A549 (cell line): ENCODE measurements at regions not wholly inside any gene's neighbourhood (a gene's known extent, or its start where the extent isn't known, plus 50 kb on each side); places are given as distances from the start of the nearest gene placed in this dataset.

Experiments
- ATAC-seq, 2 experiments: fragments of 200-7000 bp in 1 of 2; fragments of >200 bp in 1 of 2; cut with Nextera tagmentation in 1 of 2; cut with Tn5 transposase in 1 of 2; 3 replicates each; pipeline versions ENCODE4 v1.8.0 to v1.9.1; 2018 to 2020; ENCODE audit warnings: mild to moderate bottlenecking in 1 of 2, moderate library complexity in 1 of 2
- CTCF ChIA-PET: fragments of 300-600 bp; sonication (Branson Sonifier 250); formaldehyde crosslinking; extraction: SDS; loops from one replicate; lab custom pipeline; 2021; ENCODE audit warnings: antibody characterized with exemption, inconsistent platforms; lab: Yijun Ruan, JAX
- POLR2A ChIA-PET: fragments of 350-600 bp; formaldehyde crosslinking; extraction: SDS; loops from one replicate; lab custom pipeline; 2021; ENCODE audit warnings: antibody characterized with exemption, inconsistent platforms; lab: Yijun Ruan, JAX
- DNase-seq, 2 experiments: peaks; one replicate each; pipeline versions ENCODE4 v3.0.0 to v3.0.0-alpha.2; 2011 to 2016; ENCODE audit warnings: low read depth in 1 of 2, low spot score in 1 of 2
- FAIRE-seq: peaks from 2 replicates; lab custom pipeline; 2011; peaks lifted over from hg19 to GRCh38; lab: Jason Lieb, UNC
- H3K27ac ChIP-seq, 2 experiments: fragments of >200 bp; sonication (Bioruptor Twin); formaldehyde crosslinking; 3 replicates each; pipeline ENCODE4 v1.5.1; 2016 to 2017
- H3K4me1 ChIP-seq: fragments of >200 bp; sonication (Bioruptor Twin); formaldehyde crosslinking; 3 replicates; pipeline ENCODE4 v1.6.1; 2016
- H3K4me2 ChIP-seq: fragments of >200 bp; sonication (Bioruptor Twin); formaldehyde crosslinking; 3 replicates; pipeline ENCODE4 v1.6.1; 2016
- H3K4me3 ChIP-seq: fragments of >200 bp; sonication (Bioruptor Twin); formaldehyde crosslinking; 3 replicates; pipeline ENCODE4 v1.5.1; 2016
- H3K9me3 ChIP-seq: fragments of >200 bp; sonication (Bioruptor Twin); formaldehyde crosslinking; 3 replicates; pipeline ENCODE4 v1.6.1; 2016
- BCL3 ChIP-seq: fragments of >200 bp; sonication (Bioruptor Twin); formaldehyde crosslinking; IDR thresholded peaks from 3 replicates; pipeline ENCODE4 v1.6.1; 2016
- BHLHE40 ChIP-seq: IDR thresholded peaks from 2 replicates; pipeline ENCODE4 v1.6.1; 2012; ENCODE audit warnings: low read depth, low read length, inconsistent platforms
- CHD2 ChIP-seq: fragments of 150-350 bp; IDR thresholded peaks from 2 replicates; pipeline ENCODE4 v1.6.1; 2014; ENCODE audit warnings: low read length; ENCODE audit not compliant: partially characterized antibody
- CHD4 ChIP-seq: fragments of 200-600 bp; sonication (generic); IDR thresholded peaks from 2 replicates; pipeline ENCODE4 v1.6.1; 2016; ENCODE audit warnings: antibody characterized with exemption, mild to moderate bottlenecking, borderline replicate concordance
- EHMT2 ChIP-seq: fragments of 200-600 bp; sonication (generic); IDR thresholded peaks from 2 replicates; pipeline ENCODE4 v1.6.1; 2016; ENCODE audit warnings: antibody characterized with exemption, low read depth, mild to moderate bottlenecking, moderate library complexity
- GATA3 ChIP-seq: IDR thresholded peaks from 2 replicates; pipeline ENCODE4 v1.6.1; 2012; ENCODE audit warnings: borderline replicate concordance
- HDAC2 ChIP-seq: fragments of 200-600 bp; sonication (generic); IDR thresholded peaks from 2 replicates; pipeline ENCODE4 v1.6.1; 2016
- HMGXB4 ChIP-seq: fragments of 250-450 bp; sonication (Bioruptor Pico); IDR thresholded peaks from 2 replicates; pipeline ENCODE4 v1.5.0; 2021; ENCODE audit warnings: mild to moderate bottlenecking, moderate library complexity, borderline replicate concordance
- JUN ChIP-seq, 2 experiments: fragments of >200 bp; sonication (Bioruptor Twin); formaldehyde crosslinking; IDR thresholded peaks; 2 replicates in 1 of 2; 3 replicates in 1 of 2; pipeline ENCODE4 v1.6.1; 2016 to 2017
- JUNB ChIP-seq: fragments of >200 bp; sonication (Bioruptor Twin); formaldehyde crosslinking; IDR thresholded peaks from 2 replicates; pipeline ENCODE4 v1.6.1; 2016
- KDM1A ChIP-seq: fragments of 200-600 bp; sonication (generic); IDR thresholded peaks from 2 replicates; pipeline ENCODE4 v1.6.1; 2016; ENCODE audit warnings: low read depth, mild to moderate bottlenecking
- NR3C1 ChIP-seq: fragments of >200 bp; sonication (Bioruptor Twin); formaldehyde crosslinking; IDR thresholded peaks from 3 replicates; pipeline ENCODE4 v1.6.1; 2017
- POLR2A ChIP-seq: IDR thresholded peaks from 2 replicates; pipeline ENCODE4 v1.6.1; 2012; ENCODE audit warnings: mild to moderate bottlenecking, low read length
- POLR2AphosphoS2 ChIP-seq: conservative IDR thresholded peaks from 2 replicates; pipeline ENCODE4 v1.6.1; 2012; ENCODE audit warnings: low read length, improper control_type of control experiment, inconsistent platforms
- RAD21 ChIP-seq, 2 experiments: fragments of >200 bp in 1 of 2; sonication (Bioruptor Twin) in 1 of 2; formaldehyde crosslinking in 1 of 2; IDR thresholded peaks in 1 of 2; conservative IDR thresholded peaks in 1 of 2; 2 replicates in 1 of 2; 3 replicates in 1 of 2; pipeline ENCODE4 v1.6.1; 2012 to 2018; ENCODE audit warnings: inconsistent platforms in 1 of 2
- RCOR1 ChIP-seq: fragments of 150-350 bp; IDR thresholded peaks from 2 replicates; pipeline ENCODE4 v1.6.1; 2014; ENCODE audit warnings: antibody characterized with exemption, low read length, low read depth
- RNF2 ChIP-seq: fragments of 200-600 bp; sonication (generic); IDR thresholded peaks from 2 replicates; pipeline ENCODE4 v1.6.1; 2016; ENCODE audit warnings: low read depth, mild to moderate bottlenecking, antibody characterized with exemption, moderate library complexity, borderline replicate concordance
- SREBF2 ChIP-seq: fragments of 450-650 bp; IDR thresholded peaks from 2 replicates; pipeline ENCODE4 v1.6.1; 2014; ENCODE audit warnings: mild to moderate bottlenecking, moderate library complexity
- ZFP36 ChIP-seq: fragments of 450-650 bp; IDR thresholded peaks from 2 replicates; pipeline ENCODE4 v1.6.1; 2014; ENCODE audit warnings: borderline replicate concordance; ENCODE audit not compliant: partially characterized antibody
- ZNF302 ChIP-seq: fragments of 250-450 bp; sonication (Bioruptor Pico); IDR thresholded peaks from 2 replicates; pipeline ENCODE4 v1.9.0; 2021; ENCODE audit warnings: inconsistent platforms, mild to moderate bottlenecking, moderate library complexity
- ZSCAN20 ChIP-seq: fragments of 250-450 bp; sonication (Bioruptor Pico); IDR thresholded peaks from 2 replicates; pipeline ENCODE4 v1.8.0; 2022; ENCODE audit warnings: mild to moderate bottlenecking, moderate library complexity
- WGBS: methylation state at CpG from one replicate; pipeline ENCODE4 v1.1.6; 2017; ENCODE audit errors: missing lambda C conversion rate; 5-methylcytosine and 5-hydroxymethylcytosine counted together
- TF ChIP-seq, protein P1 (sequence below): IDR thresholded peaks from 2 replicates; pipeline ENCODE4 v1.6.1; 2012
- TF ChIP-seq, protein P2 (sequence below): fragments of 200-600 bp; sonication (generic); IDR thresholded peaks from 2 replicates; pipeline ENCODE4 v1.6.1; 2016; ENCODE audit warnings: antibody characterized with exemption, mild to moderate bottlenecking, moderate library complexity
- TF ChIP-seq, protein P3 (sequence below): fragments of >200 bp; sonication (Bioruptor Twin); formaldehyde crosslinking; IDR thresholded peaks from 3 replicates; pipeline ENCODE4 v1.5.1; 2016
- TF ChIP-seq, protein P4 (sequence below): IDR thresholded peaks from 2 replicates; pipeline ENCODE4 v1.6.1; 2012; ENCODE audit warnings: low read depth, borderline replicate concordance

DNA sequence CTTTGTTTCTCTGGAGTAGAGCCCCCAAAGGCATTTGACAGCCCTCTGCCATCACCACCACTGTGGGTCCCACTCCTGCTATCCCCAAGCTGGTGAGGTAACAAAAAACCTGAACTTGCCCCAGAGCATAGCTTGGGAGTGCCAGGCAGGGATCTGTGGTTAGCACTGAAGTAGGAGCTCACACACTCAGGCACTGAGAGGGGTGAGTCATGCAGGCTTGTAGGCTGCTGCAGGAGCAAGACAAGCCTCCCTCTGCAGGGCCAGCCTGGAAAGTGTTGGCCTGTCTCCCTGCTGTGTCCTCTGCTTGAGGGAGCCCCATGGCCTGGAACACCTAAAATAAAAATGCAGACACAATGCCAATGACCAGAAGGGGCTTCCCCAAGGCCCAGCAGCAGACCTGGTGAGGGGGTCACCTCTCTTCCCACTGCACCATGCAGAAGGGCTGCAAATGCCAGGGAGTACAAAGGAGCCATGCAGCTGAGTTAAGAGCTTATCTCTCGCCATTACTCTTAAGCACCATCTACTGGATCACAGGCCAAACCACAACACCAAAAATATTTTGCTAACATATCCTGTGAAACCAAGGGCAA, 108.9 kb upstream of the POGK start:
- 0% methylated on average over 1 of the region's 1 CpG for WGBS
- FAIRE-seq (no peak), ATAC-seq (no peak), DNase-seq (no peak)
- Histone ChIP-seq H3K4me1 (no peaks in the 10 kb centered on the region), H3K27ac (no peak overlapping the region), H3K9me3 (0 out of 3 replicates have a peak, but pooled peaks cover 2% of the 10 kb centered on the region), H3K4me2 (no peak overlapping the region), H3K4me3 (no peak overlapping the region)
- TF ChIP-seq RAD21 (conservative IDR thresholded peaks at IDR 0.05 in 1 of 2, IDR thresholded peaks at IDR 0.05 in 1 of 2) (no peak), JUN (IDR thresholded peaks at IDR 0.05) (no peak), RCOR1 (no peak), EHMT2 (no peak), POLR2A (no peak), BCL3 (no peak), SREBF2 (no peak), HDAC2 (no peak), CHD2 (no peak), CHD4 (no peak), NR3C1 (no peak), ZFP36 (no peak)
- TF ChIP-seq, protein P1, sequence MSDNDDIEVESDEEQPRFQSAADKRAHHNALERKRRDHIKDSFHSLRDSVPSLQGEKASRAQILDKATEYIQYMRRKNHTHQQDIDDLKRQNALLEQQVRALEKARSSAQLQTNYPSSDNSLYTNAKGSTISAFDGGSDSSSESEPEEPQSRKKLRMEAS = no peak
- TF ChIP-seq, protein P2, sequence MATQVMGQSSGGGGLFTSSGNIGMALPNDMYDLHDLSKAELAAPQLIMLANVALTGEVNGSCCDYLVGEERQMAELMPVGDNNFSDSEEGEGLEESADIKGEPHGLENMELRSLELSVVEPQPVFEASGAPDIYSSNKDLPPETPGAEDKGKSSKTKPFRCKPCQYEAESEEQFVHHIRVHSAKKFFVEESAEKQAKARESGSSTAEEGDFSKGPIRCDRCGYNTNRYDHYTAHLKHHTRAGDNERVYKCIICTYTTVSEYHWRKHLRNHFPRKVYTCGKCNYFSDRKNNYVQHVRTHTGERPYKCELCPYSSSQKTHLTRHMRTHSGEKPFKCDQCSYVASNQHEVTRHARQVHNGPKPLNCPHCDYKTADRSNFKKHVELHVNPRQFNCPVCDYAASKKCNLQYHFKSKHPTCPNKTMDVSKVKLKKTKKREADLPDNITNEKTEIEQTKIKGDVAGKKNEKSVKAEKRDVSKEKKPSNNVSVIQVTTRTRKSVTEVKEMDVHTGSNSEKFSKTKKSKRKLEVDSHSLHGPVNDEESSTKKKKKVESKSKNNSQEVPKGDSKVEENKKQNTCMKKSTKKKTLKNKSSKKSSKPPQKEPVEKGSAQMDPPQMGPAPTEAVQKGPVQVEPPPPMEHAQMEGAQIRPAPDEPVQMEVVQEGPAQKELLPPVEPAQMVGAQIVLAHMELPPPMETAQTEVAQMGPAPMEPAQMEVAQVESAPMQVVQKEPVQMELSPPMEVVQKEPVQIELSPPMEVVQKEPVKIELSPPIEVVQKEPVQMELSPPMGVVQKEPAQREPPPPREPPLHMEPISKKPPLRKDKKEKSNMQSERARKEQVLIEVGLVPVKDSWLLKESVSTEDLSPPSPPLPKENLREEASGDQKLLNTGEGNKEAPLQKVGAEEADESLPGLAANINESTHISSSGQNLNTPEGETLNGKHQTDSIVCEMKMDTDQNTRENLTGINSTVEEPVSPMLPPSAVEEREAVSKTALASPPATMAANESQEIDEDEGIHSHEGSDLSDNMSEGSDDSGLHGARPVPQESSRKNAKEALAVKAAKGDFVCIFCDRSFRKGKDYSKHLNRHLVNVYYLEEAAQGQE = no peak
- CTCF ChIA-PET = no interaction called here
- POLR2A ChIA-PET = no interaction called here

DNA sequence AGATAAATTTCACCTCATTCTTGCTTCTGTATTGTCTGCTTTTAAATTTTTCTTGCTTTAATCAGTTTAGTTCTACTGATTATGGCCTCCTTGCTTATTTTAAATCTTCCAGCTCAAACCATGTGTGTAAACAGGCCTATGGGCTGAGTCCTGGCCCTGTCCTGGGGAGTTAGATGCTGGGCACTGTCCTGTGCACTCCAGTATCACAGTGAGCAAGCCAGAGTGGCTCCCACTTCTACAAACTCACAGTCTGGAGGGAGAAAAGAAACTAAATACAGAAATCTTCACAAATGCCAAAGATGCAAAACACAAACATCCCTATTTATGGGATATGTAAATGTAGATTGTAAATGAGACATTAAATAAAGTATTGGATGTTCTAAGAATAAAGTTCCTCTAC, 101.1 kb upstream of the POGK start:
- DNase-seq = no peak
- CTCF ChIA-PET = no interaction called here
- no peak for ATAC-seq
- no peak for FAIRE-seq
- TF ChIP-seq ZSCAN20 (no peak), NR3C1 (no peak), BHLHE40 (no peak), KDM1A (no peak), ZNF302 (no peak), POLR2AphosphoS2 (no peak), GATA3 (no peak), JUNB (no peak), RNF2 (no peak), CHD2 (no peak), HMGXB4 (CRISPR knock-in tag) (no peak)
- TF ChIP-seq, protein P2 = no peak
- TF ChIP-seq, protein P3, sequence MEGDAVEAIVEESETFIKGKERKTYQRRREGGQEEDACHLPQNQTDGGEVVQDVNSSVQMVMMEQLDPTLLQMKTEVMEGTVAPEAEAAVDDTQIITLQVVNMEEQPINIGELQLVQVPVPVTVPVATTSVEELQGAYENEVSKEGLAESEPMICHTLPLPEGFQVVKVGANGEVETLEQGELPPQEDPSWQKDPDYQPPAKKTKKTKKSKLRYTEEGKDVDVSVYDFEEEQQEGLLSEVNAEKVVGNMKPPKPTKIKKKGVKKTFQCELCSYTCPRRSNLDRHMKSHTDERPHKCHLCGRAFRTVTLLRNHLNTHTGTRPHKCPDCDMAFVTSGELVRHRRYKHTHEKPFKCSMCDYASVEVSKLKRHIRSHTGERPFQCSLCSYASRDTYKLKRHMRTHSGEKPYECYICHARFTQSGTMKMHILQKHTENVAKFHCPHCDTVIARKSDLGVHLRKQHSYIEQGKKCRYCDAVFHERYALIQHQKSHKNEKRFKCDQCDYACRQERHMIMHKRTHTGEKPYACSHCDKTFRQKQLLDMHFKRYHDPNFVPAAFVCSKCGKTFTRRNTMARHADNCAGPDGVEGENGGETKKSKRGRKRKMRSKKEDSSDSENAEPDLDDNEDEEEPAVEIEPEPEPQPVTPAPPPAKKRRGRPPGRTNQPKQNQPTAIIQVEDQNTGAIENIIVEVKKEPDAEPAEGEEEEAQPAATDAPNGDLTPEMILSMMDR = no peak
- TF ChIP-seq, protein P4, sequence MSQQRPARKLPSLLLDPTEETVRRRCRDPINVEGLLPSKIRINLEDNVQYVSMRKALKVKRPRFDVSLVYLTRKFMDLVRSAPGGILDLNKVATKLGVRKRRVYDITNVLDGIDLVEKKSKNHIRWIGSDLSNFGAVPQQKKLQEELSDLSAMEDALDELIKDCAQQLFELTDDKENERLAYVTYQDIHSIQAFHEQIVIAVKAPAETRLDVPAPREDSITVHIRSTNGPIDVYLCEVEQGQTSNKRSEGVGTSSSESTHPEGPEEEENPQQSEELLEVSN = no peak
- Histone ChIP-seq H3K9me3 (no peaks in the 10 kb centered on the region), H3K27ac (no peak overlapping the region), H3K4me2 (no peak overlapping the region), H3K4me3 (no peak overlapping the region), H3K4me1 (no peaks in the 10 kb centered on the region)
- POLR2A ChIA-PET = no interaction called here
